Body of pancreas (tissue), 4 donors: ENCODE measurements at regions not wholly inside any gene's neighbourhood (a gene's known extent, or its start where the extent isn't known, plus 50 kb on each side); places are given as distances from the start of the nearest gene placed in this dataset.

Experiments used
- CTCF ChIP-seq, 7 experiments: fragments of 450-650 bp in 4 of 7; fragments of 200-600 bp in 3 of 7; sonication (generic) in 3 of 7; IDR thresholded peaks; one replicate each; pipeline ENCODE4 v1.5.1; 2016 to 2019; ENCODE audit warnings: antibody characterized with exemption in 7 of 7
- POLR2A ChIP-seq, 3 donors: fragments of 450-650 bp; IDR thresholded peaks; one replicate each; pipeline ENCODE4 v1.6.1; 2016; ENCODE audit warnings: antibody characterized with exemption in 3 of 3, mild to moderate bottlenecking in 2 of 3

GRCh38 chr2:237210763-237211162 lies 125.1 kb downstream of the COPS8 start:
- TF ChIP-seq POLR2A (IDR thresholded peaks at IDR 0.05) (no peak), CTCF (IDR thresholded peaks at IDR 0.05) (no peak)
